H1 (cell line): ENCODE measurements at regions not wholly inside any gene's neighbourhood (a gene's known extent, or its start where the extent isn't known, plus 50 kb on each side); places are given as distances from the start of the nearest gene placed in this dataset.
A peak's percentile ranks its signal among the peaks of the same experiment; 100 is the strongest.

Experiments
- CTCF ChIA-PET: fragments of 300-600 bp; sonication (Branson Sonifier 250); formaldehyde crosslinking; loops from one replicate; lab custom pipeline; 2021; ENCODE audit not compliant: partially characterized antibody; lab: Charles Lee
- POLR2A ChIA-PET: fragments of 300-600 bp; sonication (Branson Sonifier 250); formaldehyde crosslinking; loops from one replicate; lab custom pipeline; 2021; ENCODE audit warnings: inconsistent platforms; ENCODE audit not compliant: partially characterized antibody; lab: Charles Lee
- DNase-seq, 2 experiments: peaks; one replicate each; pipeline versions ENCODE4 v3.0.0 to v3.0.0-alpha.2; 2010 to 2022; ENCODE audit warnings: low spot score in 2 of 2, low read depth in 1 of 2, mixed read lengths in 1 of 2
- FAIRE-seq: peaks from 2 replicates; lab custom pipeline; 2011; peaks lifted over from hg19 to GRCh38; lab: Jason Lieb, UNC
- H2AFZ ChIP-seq: 2 replicates; pipeline ENCODE4 v1.8.1; 2012; ENCODE audit warnings: low read length, inconsistent platforms
- H2AK5ac ChIP-seq: 2 replicates; pipeline ENCODE4 v1.6.1; 2013; ENCODE audit warnings: low read depth, low read length
- H2BK120ac ChIP-seq: replicated peaks from 2 replicates; pipeline ENCODE3; 2013; ENCODE audit warnings: low read depth, low read length, inconsistent platforms
- H2BK12ac ChIP-seq: 2 replicates; pipeline ENCODE4 v1.6.1; 2013; ENCODE audit warnings: low read depth, low read length
- H2BK15ac ChIP-seq: 2 replicates; pipeline ENCODE4 v1.6.1; 2013; ENCODE audit warnings: low read length
- H2BK20ac ChIP-seq: 2 replicates; pipeline ENCODE4 v1.6.1; 2013; ENCODE audit warnings: low read length
- H2BK5ac ChIP-seq: 2 replicates; pipeline ENCODE4 v1.6.1; 2013; ENCODE audit warnings: low read depth, low read length
- H3K14ac ChIP-seq: 2 replicates; pipeline ENCODE4 v1.6.1; 2013; ENCODE audit warnings: inconsistent platforms; ENCODE audit not compliant: insufficient read length
- H3K18ac ChIP-seq: 2 replicates; pipeline ENCODE4 v1.6.1; 2013; ENCODE audit warnings: low read length; ENCODE audit errors: extremely low read depth
- H3K23ac ChIP-seq: 2 replicates; pipeline ENCODE4 v1.6.1; 2013; ENCODE audit warnings: inconsistent platforms; ENCODE audit not compliant: insufficient read length
- H3K23me2 ChIP-seq: 2 replicates; pipeline ENCODE4 v1.6.1; 2013; ENCODE audit warnings: low read depth, low read length
- H3K27ac ChIP-seq: 2 replicates; pipeline ENCODE4 v1.6.1; 2011; ENCODE audit warnings: low read depth, low read length, inconsistent platforms
- H3K27me3 ChIP-seq, 4 experiments: replicated peaks in 1 of 4; 1 replicate in 1 of 4; 2 replicates in 3 of 4; pipeline versions ENCODE4 v1.6.1 to v1.8.1; 2011 to 2013; ENCODE audit warnings: low read length in 3 of 4, mild to moderate bottlenecking in 3 of 4, inconsistent platforms in 2 of 4, mixed read lengths in 2 of 4, moderate library complexity in 1 of 4; ENCODE audit not compliant: control insufficient read depth in 3 of 4, insufficient read depth in 3 of 4; ENCODE audit errors: extremely low read depth in 1 of 4
- H3K36me3 ChIP-seq, 4 experiments: 2 replicates each; pipeline versions ENCODE4 v1.6.1 to v1.8.1; 2011 to 2013; ENCODE audit warnings: mild to moderate bottlenecking in 4 of 4, low read length in 3 of 4, moderate library complexity in 2 of 4, control low read depth in 1 of 4, inconsistent platforms in 1 of 4; ENCODE audit not compliant: insufficient read depth in 4 of 4, control insufficient read depth in 2 of 4
- H3K4ac ChIP-seq: replicated peaks from 2 replicates; pipeline ENCODE3; 2013; ENCODE audit warnings: low read length, low read depth, mixed read lengths, inconsistent platforms; ENCODE audit not compliant: insufficient read length
- H3K4me1 ChIP-seq, 4 experiments: replicated peaks in 1 of 4; 1 replicate in 1 of 4; 2 replicates in 3 of 4; pipeline versions ENCODE4 v1.6.1 to v1.8.1; 2011 to 2013; ENCODE audit warnings: low read length in 3 of 4, inconsistent platforms in 2 of 4, mixed read lengths in 1 of 4; ENCODE audit not compliant: insufficient read depth in 4 of 4, control insufficient read depth in 3 of 4
- H3K4me2 ChIP-seq, 2 experiments: 2 replicates each; pipeline versions ENCODE4 v1.6.1 to v1.8.1; 2011 to 2013; ENCODE audit warnings: low read depth in 2 of 2, low read length in 2 of 2, control low read depth in 1 of 2, inconsistent platforms in 1 of 2, mild to moderate bottlenecking in 1 of 2; ENCODE audit not compliant: insufficient read depth in 1 of 2
- H3K4me3 ChIP-seq, 4 experiments: fragments of 200-600, 300-600 bp in 1 of 4; sonication (generic), shearing (Covaris generic), sonication (Bioruptor Twin) in 1 of 4; 2 replicates each; pipeline versions ENCODE4 v1.5.1 to v1.8.1; 2011 to 2016; ENCODE audit warnings: low read length in 4 of 4, low read depth in 3 of 4, control low read depth in 2 of 4, inconsistent platforms in 2 of 4, mild to moderate bottlenecking in 2 of 4, mixed read lengths in 1 of 4, moderate library complexity in 1 of 4; ENCODE audit not compliant: insufficient read depth in 2 of 4; ENCODE audit errors: extremely low read depth in 1 of 4
- H3K56ac ChIP-seq: replicated peaks from 2 replicates; pipeline ENCODE3; 2013; ENCODE audit warnings: low read depth, mild to moderate bottlenecking, mixed read lengths, low read length, inconsistent platforms; ENCODE audit not compliant: insufficient read length
- H3K79me1 ChIP-seq: 2 replicates; pipeline ENCODE4 v1.6.1; 2013; ENCODE audit warnings: low read depth, low read length, control low read depth
- H3K79me2 ChIP-seq, 2 experiments: 2 replicates each; pipeline versions ENCODE4 v1.6.1 to v1.8.1; 2012 to 2013; ENCODE audit warnings: low read length in 2 of 2, mild to moderate bottlenecking in 2 of 2, inconsistent platforms in 1 of 2; ENCODE audit not compliant: insufficient read depth in 2 of 2, control insufficient read depth in 1 of 2
- H3K9ac ChIP-seq, 4 experiments: replicated peaks in 1 of 4; 1 replicate in 1 of 4; 2 replicates in 3 of 4; pipeline versions ENCODE4 v1.6.1 to v1.8.1; 2011 to 2013; ENCODE audit warnings: low read depth in 3 of 4, low read length in 3 of 4, control low read depth in 2 of 4, mild to moderate bottlenecking in 2 of 4, moderate library complexity in 2 of 4, inconsistent platforms in 1 of 4; ENCODE audit errors: extremely low read depth in 1 of 4
- H3K9me3 ChIP-seq, 2 experiments: 2 replicates each; pipeline versions ENCODE4 v1.6.1 to v1.8.1; 2012 to 2013; ENCODE audit warnings: mild to moderate bottlenecking in 2 of 2, moderate library complexity in 2 of 2, control low read depth in 1 of 2, inconsistent platforms in 1 of 2, low read depth in 1 of 2, low read length in 1 of 2, mixed read lengths in 1 of 2; ENCODE audit not compliant: insufficient read depth in 2 of 2
- H4K20me1 ChIP-seq, 2 experiments: replicated peaks in 1 of 2; 2 replicates each; pipeline versions ENCODE3 to v1.8.1; 2011 to 2013; ENCODE audit warnings: inconsistent platforms in 2 of 2, low read length in 2 of 2, mild to moderate bottlenecking in 1 of 2; ENCODE audit not compliant: insufficient read depth in 2 of 2, control insufficient read depth in 1 of 2
- H4K5ac ChIP-seq: 2 replicates; pipeline ENCODE4 v1.6.1; 2013; ENCODE audit warnings: low read length, low read depth, mixed read lengths, inconsistent platforms; ENCODE audit not compliant: insufficient read length
- H4K8ac ChIP-seq: 2 replicates; pipeline ENCODE4 v1.8.0; 2013; ENCODE audit warnings: mild to moderate bottlenecking, moderate library complexity, low read length, inconsistent platforms; ENCODE audit not compliant: insufficient read depth; ENCODE audit errors: extremely low read depth
- H4K91ac ChIP-seq: replicated peaks from 2 replicates; pipeline ENCODE3; 2013; ENCODE audit warnings: low read length, mixed read lengths, inconsistent platforms; ENCODE audit not compliant: insufficient read length
- SP1 ChIP-seq: IDR thresholded peaks from 2 replicates; pipeline ENCODE4 v1.6.1; 2011; ENCODE audit warnings: low read depth, low read length
- whole genome bisulfite sequencing, 2 experiments: shearing (Covaris generic) in 1 of 2; methylation state at CpG; one replicate each; pipeline versions ENCODE4 v1.1.6 to v1.1.7; 2013 to 2015; ENCODE audit warnings: low lambda C conversion rate in 2 of 2, mixed read lengths in 2 of 2, inconsistent platforms in 1 of 2, low coverage in 1 of 2, missing lambda C conversion rate in 1 of 2; ENCODE audit not compliant: insufficient replicate concordance in 2 of 2, insufficient coverage in 1 of 2, insufficient read length in 1 of 2; ENCODE audit errors: extremely low coverage in 1 of 2, missing lambda C conversion rate in 1 of 2; 5-methylcytosine and 5-hydroxymethylcytosine counted together

- Histone ChIP-seq H3K4ac (no peak overlapping the region), H4K20me1 (no peaks in the 10 kb centered on the region), H4K91ac (no peak overlapping the region), H4K8ac (no peak overlapping the region), H2BK12ac (no peak overlapping the region), H3K56ac (no peak overlapping the region), H2AK5ac (no peak overlapping the region), H3K36me3 (no peaks in the 10 kb centered on the region), H3K23me2 (no peaks in the 10 kb centered on the region; the same call in 1 of the 2 replicates), H3K23ac (no peak overlapping the region), H2BK5ac (no peak overlapping the region), H2BK15ac (no peak overlapping the region), H3K27ac (no peak overlapping the region), H3K4me3 (no peak overlapping the region), H4K5ac (no peak overlapping the region), H3K9ac (no peak overlapping the region), H3K14ac (no peak overlapping the region), H2BK20ac (peak overlapping the region; percentile 77; the same call in 1 of the 2 replicates), H3K79me2 (no peaks in the 10 kb centered on the region), H3K18ac (no peak overlapping the region), H3K27me3 (no peaks in the 10 kb centered on the region; a peak in 1 of 7 replicates), H3K9me3 (no peaks in the 10 kb centered on the region), H3K79me1 (no peaks in the 10 kb centered on the region), H2BK120ac (no peak overlapping the region), H3K4me2 (no peak overlapping the region), H2AFZ (no peak overlapping the region), H3K4me1 (peaks cover 0 to 7% (median 3%) of the 10 kb centered on the region in 4 experiments; a peak in 3 of 7 replicates)
- TF ChIP-seq SP1, result no peak
- no peak for FAIRE-seq
- no peak for DNase-seq
- WGBS, 2 experiments, result 87% methylated on average over 4 of the region's 4 CpGs; no CpG with 5 or more reads in 1 of the 2 experiments
- ChIA-PET POLR2A (no interaction called here), CTCF (interaction anchor here (1.3 kb wide), 1 partner anchor 13 kb away, joined by 4 read pairs; no protein-coding TSS in a partner anchor)
Measured at GRCh38 chr1:41977326-41977725, 58.6 kb upstream of the HIVEP3 start.
